ENCODE measurements at regions not wholly inside any gene's neighbourhood (a gene's known extent, or its start where the extent isn't known, plus 50 kb on each side); places are given as distances from the start of the nearest gene placed in this dataset.

DNA sequence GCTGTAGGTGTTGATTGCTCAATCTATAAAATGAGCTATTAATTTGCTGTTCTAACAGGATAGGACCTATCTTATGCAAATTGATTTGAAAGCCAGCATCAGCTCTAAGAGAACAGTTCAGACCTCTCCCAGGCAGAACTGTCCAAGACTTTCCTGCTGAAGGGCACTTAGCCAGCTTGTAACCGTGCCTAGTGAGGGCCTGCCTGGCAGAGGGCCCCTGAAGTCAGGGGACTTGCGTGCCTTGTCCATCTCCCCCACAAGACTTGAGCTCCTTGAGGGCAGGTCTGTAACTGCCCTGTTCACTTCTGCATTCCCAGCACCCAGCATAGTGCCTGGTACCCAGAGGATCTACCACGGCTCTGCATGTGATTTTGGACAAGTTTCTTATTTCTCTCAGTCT is 293.4 kb downstream of the CDK5RAP2 start:
- Histone ChIP-seq H3K27ac (no peak overlapping the region), H3K4me1 (no peaks in the 10 kb centered on the region), H3K9me3 (no peaks in the 10 kb centered on the region), H3K27me3 (no peaks in the 10 kb centered on the region), H3K36me3 (no peaks in the 10 kb centered on the region), H3K4me3 (no peak overlapping the region)
- TF ChIP-seq, protein P1, sequence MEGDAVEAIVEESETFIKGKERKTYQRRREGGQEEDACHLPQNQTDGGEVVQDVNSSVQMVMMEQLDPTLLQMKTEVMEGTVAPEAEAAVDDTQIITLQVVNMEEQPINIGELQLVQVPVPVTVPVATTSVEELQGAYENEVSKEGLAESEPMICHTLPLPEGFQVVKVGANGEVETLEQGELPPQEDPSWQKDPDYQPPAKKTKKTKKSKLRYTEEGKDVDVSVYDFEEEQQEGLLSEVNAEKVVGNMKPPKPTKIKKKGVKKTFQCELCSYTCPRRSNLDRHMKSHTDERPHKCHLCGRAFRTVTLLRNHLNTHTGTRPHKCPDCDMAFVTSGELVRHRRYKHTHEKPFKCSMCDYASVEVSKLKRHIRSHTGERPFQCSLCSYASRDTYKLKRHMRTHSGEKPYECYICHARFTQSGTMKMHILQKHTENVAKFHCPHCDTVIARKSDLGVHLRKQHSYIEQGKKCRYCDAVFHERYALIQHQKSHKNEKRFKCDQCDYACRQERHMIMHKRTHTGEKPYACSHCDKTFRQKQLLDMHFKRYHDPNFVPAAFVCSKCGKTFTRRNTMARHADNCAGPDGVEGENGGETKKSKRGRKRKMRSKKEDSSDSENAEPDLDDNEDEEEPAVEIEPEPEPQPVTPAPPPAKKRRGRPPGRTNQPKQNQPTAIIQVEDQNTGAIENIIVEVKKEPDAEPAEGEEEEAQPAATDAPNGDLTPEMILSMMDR (IDR thresholded peaks at IDR 0.05): no peak
- intact Hi-C loops (cut with DNase I): no loop called here
- no peak for DNase-seq (ENCODE audit: low spot score in 2 of 2)

DNA sequence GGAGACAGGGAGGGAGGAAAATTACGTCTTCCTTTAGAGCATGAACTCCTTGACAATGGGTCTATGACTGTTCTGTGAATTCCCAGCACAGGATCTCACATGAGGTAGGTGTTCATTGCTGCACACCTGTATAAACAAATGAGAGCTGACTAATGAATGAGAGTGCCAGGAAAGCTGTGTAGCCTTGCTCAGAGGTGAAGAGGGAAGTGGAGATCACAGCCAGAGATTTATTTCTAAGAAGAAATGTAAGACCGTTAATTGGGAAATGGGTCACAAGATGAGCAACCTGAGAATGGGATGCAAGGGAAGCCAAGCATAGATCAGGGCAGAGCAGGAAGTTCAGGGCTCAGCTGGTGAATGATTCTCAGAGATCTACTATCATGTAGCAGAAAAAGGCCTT is 295.1 kb downstream of the CDK5RAP2 start:
- no peak overlapping the region for H3K4me3 ChIP-seq
- H3K27me3 ChIP-seq: no peaks in the 10 kb centered on the region
- H3K27ac ChIP-seq: no peak overlapping the region
- DNase-seq (ENCODE audit: low spot score in 2 of 2): no peak
- no peaks in the 10 kb centered on the region for H3K4me1 ChIP-seq
- intact Hi-C loops (cut with DNase I): no loop called here
- no peaks in the 10 kb centered on the region for H3K9me3 ChIP-seq
- no peaks in the 10 kb centered on the region for H3K36me3 ChIP-seq
- TF ChIP-seq, protein P1 (IDR thresholded peaks at IDR 0.05): no peak

DNA sequence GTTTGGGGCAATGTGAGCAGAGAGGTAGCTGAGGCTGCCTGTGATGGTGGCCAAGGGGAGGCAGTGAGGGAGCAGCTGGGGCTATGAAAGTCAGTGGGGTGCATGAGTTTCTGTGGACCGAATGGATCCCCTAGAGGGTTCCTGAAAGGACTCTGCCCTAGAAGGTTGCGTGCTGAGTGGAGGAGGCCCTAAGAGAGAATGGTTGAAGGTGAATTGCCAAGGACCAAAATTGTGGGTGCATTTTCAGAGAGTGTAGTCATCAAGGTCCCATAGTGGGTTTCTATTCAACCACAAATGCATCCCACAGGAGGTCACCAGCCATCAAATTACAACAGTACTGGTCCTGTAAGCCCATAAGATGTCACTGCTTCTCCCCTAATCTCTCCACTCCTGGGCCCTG is 298.3 kb downstream of the CDK5RAP2 start:
- intact Hi-C loops (cut with DNase I): no loop called here
- no peak for DNase-seq (ENCODE audit: low spot score in 2 of 2)
- TF ChIP-seq, protein P1 (IDR thresholded peaks at IDR 0.05): no peak

DNA sequence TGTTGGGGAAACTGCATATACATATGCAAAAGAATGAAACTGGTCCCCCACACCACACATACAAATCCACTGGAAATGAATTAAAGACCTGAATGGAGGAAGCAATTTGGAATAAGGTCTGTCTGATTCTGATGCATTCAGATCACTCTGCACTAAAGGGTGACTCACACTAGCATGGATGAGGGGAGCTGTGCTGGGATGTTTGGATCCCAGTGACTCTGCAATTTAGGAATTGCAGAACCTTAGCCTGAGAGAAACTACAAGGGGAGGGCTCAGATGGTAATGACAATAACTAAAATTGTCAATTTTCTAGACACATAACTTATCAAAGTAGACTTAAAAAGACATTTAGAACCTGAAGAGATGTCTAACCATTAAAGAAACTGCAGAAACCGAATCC is 312.0 kb downstream of the CDK5RAP2 start:
- Histone ChIP-seq H3K9me3 (peaks cover 0 to 2% of the 10 kb centered on the region in 2 donors), H3K27ac (no peak overlapping the region), H3K4me1 (no peaks in the 10 kb centered on the region), H3K36me3 (no peaks in the 10 kb centered on the region), H3K4me3 (no peak overlapping the region), H3K27me3 (no peaks in the 10 kb centered on the region)
- TF ChIP-seq, protein P1 (IDR thresholded peaks at IDR 0.05): no peak
- intact Hi-C loops (cut with DNase I): no loop called here
- DNase-seq (ENCODE audit: low spot score in 2 of 2): no peak

More for the DNA sequence above, 298.3 kb downstream of the CDK5RAP2 start:
- H3K4me3 ChIP-seq: no peak overlapping the region
- H3K27me3 ChIP-seq: no peaks in the 10 kb centered on the region
- no peaks in the 10 kb centered on the region for H3K4me1 ChIP-seq
- no peaks in the 10 kb centered on the region for H3K9me3 ChIP-seq
- no peaks in the 10 kb centered on the region for H3K36me3 ChIP-seq
- H3K27ac ChIP-seq: no peak overlapping the region

DNA sequence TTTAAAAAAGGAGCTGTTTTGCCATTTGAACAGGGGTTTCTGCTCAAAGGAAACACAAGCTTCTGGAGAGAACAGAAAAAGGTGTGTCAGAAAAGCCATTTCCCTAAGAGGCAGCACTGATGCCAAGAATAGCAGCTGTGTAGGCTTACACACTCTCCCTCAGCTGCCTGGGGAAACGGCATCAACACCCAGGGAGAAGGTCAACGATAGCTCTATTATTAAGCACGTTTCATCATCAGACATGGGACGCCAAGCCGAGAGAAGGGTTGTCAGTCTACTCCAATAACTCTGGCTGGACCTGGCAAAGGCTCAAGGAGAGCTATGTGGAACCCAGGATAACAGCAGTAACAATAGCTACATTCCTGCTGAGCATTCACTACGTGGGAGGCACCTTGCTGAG is 314.2 kb downstream of the CDK5RAP2 start:
- TF ChIP-seq, protein P1 (IDR thresholded peaks at IDR 0.05): no peak
- Histone ChIP-seq H3K36me3 (no peaks in the 10 kb centered on the region), H3K27me3 (no peaks in the 10 kb centered on the region), H3K9me3 (peaks cover 0 to under 1% of the 10 kb centered on the region in 2 donors), H3K4me1 (no peaks in the 10 kb centered on the region), H3K27ac (no peak overlapping the region), H3K4me3 (no peak overlapping the region)
- intact Hi-C loops (cut with DNase I): no loop called here
- DNase-seq (ENCODE audit: low spot score in 2 of 2): no peak

DNA sequence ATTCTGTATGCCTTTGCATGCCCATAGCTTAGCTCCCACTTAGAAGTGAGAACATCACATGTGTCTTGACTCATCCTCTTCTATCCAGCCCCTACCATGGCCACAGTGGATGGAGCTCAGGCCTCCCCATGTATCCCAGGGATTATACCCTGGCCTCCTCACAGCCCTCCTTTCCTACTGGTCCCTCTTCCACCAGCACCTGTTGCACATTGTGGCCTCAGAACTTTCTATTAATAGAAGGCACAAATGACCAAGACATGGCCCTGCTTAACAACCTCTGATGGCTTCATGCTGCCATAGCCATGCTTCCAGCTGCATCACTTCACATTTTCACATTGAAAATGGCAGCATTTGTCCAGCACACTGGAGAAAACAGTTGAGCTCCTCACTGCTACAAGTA is 315.4 kb downstream of the CDK5RAP2 start:
- no peak overlapping the region for H3K4me3 ChIP-seq
- TF ChIP-seq, protein P1 (IDR thresholded peaks at IDR 0.05): no peak
- H3K4me1 ChIP-seq: no peaks in the 10 kb centered on the region
- no peak for DNase-seq (ENCODE audit: low spot score in 2 of 2)
- H3K9me3 ChIP-seq: no peaks in the 10 kb centered on the region
- intact Hi-C loops (cut with DNase I): no loop called here
- H3K27ac ChIP-seq: no peak overlapping the region
- H3K36me3 ChIP-seq: no peaks in the 10 kb centered on the region
- no peaks in the 10 kb centered on the region for H3K27me3 ChIP-seq

Data from ascending aorta (tissue), 2 donors.